AG10803 (cell line): ENCODE measurements at regions not wholly inside any gene's neighbourhood (a gene's known extent, or its start where the extent isn't known, plus 50 kb on each side); places are given as distances from the start of the nearest gene placed in this dataset.

Experiments used
- DNase-seq: peaks from one replicate; pipeline ENCODE4 v3.0.0; 2010; ENCODE audit warnings: low read depth
- H3K4me3 ChIP-seq: 2 replicates; pipeline ENCODE4 v1.5.1; 2011; ENCODE audit warnings: mild to moderate bottlenecking, low read length, control low read depth
- CTCF ChIP-seq: conservative IDR thresholded peaks from 2 replicates; pipeline ENCODE4 v1.5.1; 2011; ENCODE audit warnings: mild to moderate bottlenecking, low read length, control low read depth, inconsistent platforms

- no peak for TF ChIP-seq CTCF
- H3K4me3 ChIP-seq, result no peak overlapping the region
- DNase-seq, result no peak
Observed at GRCh38 chr5:117652958-117653280, 1078.3 kb upstream of the SEMA6A start.

GRCh38 chr5:117652036-117652957, 1077.7 kb upstream of the SEMA6A start:
- TF ChIP-seq CTCF, result no peak
- DNase-seq, result no peak
- no peak overlapping the region for H3K4me3 ChIP-seq

GRCh38 chr5:117649821-117650220, 1075.2 kb upstream of the SEMA6A start:
- no peak for TF ChIP-seq CTCF
- DNase-seq, result no peak
- no peak overlapping the region for H3K4me3 ChIP-seq

- H3K4me3 ChIP-seq, result no peak overlapping the region
- no peak for DNase-seq
- TF ChIP-seq CTCF, result no peak
Observed at GRCh38 chr5:117645400-117645799, 1070.8 kb upstream of the SEMA6A start.

GRCh38 chr5:117638581-117638980, 1064.0 kb upstream of the SEMA6A start:
- TF ChIP-seq CTCF, result no peak
- H3K4me3 ChIP-seq, result no peak overlapping the region
- no peak for DNase-seq

GRCh38 chr5:117633093-117633492, 1058.5 kb upstream of the SEMA6A start:
- no peak overlapping the region for H3K4me3 ChIP-seq
- TF ChIP-seq CTCF, result no peak

GRCh38 chr5:117624201-117624600, 1049.6 kb upstream of the SEMA6A start:
- TF ChIP-seq CTCF, result no peak

More at GRCh38 chr5:117633093-117633492, 1058.5 kb upstream of the SEMA6A start:
- DNase-seq, result no peak

More at GRCh38 chr5:117624201-117624600, 1049.6 kb upstream of the SEMA6A start:
- no peak overlapping the region for H3K4me3 ChIP-seq
- DNase-seq, result no peak
